ENCODE measurements at regions not wholly inside any gene's neighbourhood (a gene's known extent, or its start where the extent isn't known, plus 50 kb on each side); places are given as distances from the start of the nearest gene placed in this dataset.

GRCh38 chr3:30154853-30155252, 451.5 kb upstream of the TGFBR2 start:
- no peak for TF ChIP-seq CTCF (IDR thresholded peaks at IDR 0.05; ENCODE audit: control extremely low read depth in 1 of 3, insufficient read depth in 1 of 3, low read depth in 1 of 3, low read length in 3 of 3)
- TF ChIP-seq SIX5 (IDR thresholded peaks at IDR 0.05; ENCODE audit: low read depth, low read length): no peak
- TF ChIP-seq BACH1 (IDR thresholded peaks at IDR 0.05; ENCODE audit: low read length): no peak
- TF ChIP-seq TCF12 (IDR thresholded peaks at IDR 0.05; ENCODE audit: low read depth, low read length): no peak
- TF ChIP-seq CBX5 (IDR thresholded peaks at IDR 0.05; ENCODE audit: low read depth, low read length): no peak
- TF ChIP-seq SIN3A (conservative IDR thresholded peaks at IDR 0.05 in 1 of 2, IDR thresholded peaks at IDR 0.05 in 1 of 2; ENCODE audit: low read depth in 1 of 2, low read length in 2 of 2): no peak
- no peak for TF ChIP-seq TBP (IDR thresholded peaks at IDR 0.05; ENCODE audit: low read depth, low read length)
- no peak for TF ChIP-seq TEAD4 (IDR thresholded peaks at IDR 0.05; ENCODE audit: low read depth, low read length)
- no peak for TF ChIP-seq JUND (IDR thresholded peaks at IDR 0.05; ENCODE audit: low read length)
- TF ChIP-seq RFX5 (IDR thresholded peaks at IDR 0.05; ENCODE audit: borderline replicate concordance, low read depth, low read length): no peak
- no peak for TF ChIP-seq NRF1 (IDR thresholded peaks at IDR 0.05; ENCODE audit: low read depth, low read length)
- no peak for TF ChIP-seq JUN (IDR thresholded peaks at IDR 0.05; ENCODE audit: low read depth, low read length)
